ENCODE measurements at regions not wholly inside any gene's neighbourhood (a gene's known extent, or its start where the extent isn't known, plus 50 kb on each side); places are given as distances from the start of the nearest gene placed in this dataset.

- Histone ChIP-seq H3K27ac (ENCODE audit: extremely low read depth, low read depth, low read length) (no peak overlapping the region), H4K20me1 (replicated peaks; ENCODE audit: control insufficient read depth, insufficient read depth, low read length) (no peaks in the 10 kb centered on the region), H3K9me1 (ENCODE audit: control insufficient read depth, insufficient read depth, low read length) (no peaks in the 10 kb centered on the region), H3K9ac (ENCODE audit: insufficient read depth in 1 of 2, low read depth in 2 of 2, low read length in 2 of 2) (no peak overlapping the region), H2AFZ (ENCODE audit: low read depth, low read length) (no peak overlapping the region), H3K79me2 (ENCODE audit: control insufficient read depth, insufficient read depth, low read length) (no peaks in the 10 kb centered on the region), H3K4me1 (replicated peaks in 1 of 2; ENCODE audit: control insufficient read depth in 2 of 2, insufficient read depth in 2 of 2, low read length in 2 of 2) (no peaks in the 10 kb centered on the region), H3K36me3 (ENCODE audit: control insufficient read depth, insufficient read depth, low read length) (no peaks in the 10 kb centered on the region), H3K4me2 (ENCODE audit: insufficient read depth, low read length) (no peak overlapping the region), H3K4me3 (no peak overlapping the region), H3K27me3 (ENCODE audit: control insufficient read depth in 2 of 2, insufficient read depth in 2 of 2, low read length in 2 of 2) (peaks cover 21 to 26% of the 10 kb centered on the region in 2 experiments; a peak in 4 of 5 replicates), H3K9me3 (replicated peaks; ENCODE audit: control insufficient read depth, insufficient read depth, low read depth, low read length) (no peaks in the 10 kb centered on the region)
- in situ Hi-C loops (cut with MboI) (no loop called here), intact Hi-C loops (cut with micrococcal nuclease) (no loop called here)
- ATAC-seq (no peak), DNase-seq (ENCODE audit: extremely low read depth in 1 of 4, low spot score in 3 of 4) (no peak), FAIRE-seq (no peak)
- ChIA-PET CTCF (ENCODE audit: low intra/inter-chr PET ratio) (no interaction called here), POLR2A (interaction anchor here (0.9 kb wide), 1 partner anchor 193 kb away, joined by 3 read pairs; no protein-coding TSS in a partner anchor)
- 0% methylated on average over 3 of the region's 3 CpGs for WGBS (ENCODE audit: insufficient coverage, low coverage, missing lambda C conversion rate)
- BruUV-seq (replicated peaks): no TSS peak
- TF ChIP-seq SRSF1 (IDR thresholded peaks at IDR 0.05; ENCODE audit: low read depth, low read length) (no peak), KLF10 (CRISPR knock-in tag; IDR thresholded peaks at IDR 0.05) (no peak), REST (IDR thresholded peaks at IDR 0.05; ENCODE audit: borderline replicate concordance) (no peak), REST (CRISPR knock-in tag; IDR thresholded peaks at IDR 0.05; ENCODE audit: low read depth) (no peak), KAT2B (IDR thresholded peaks at IDR 0.05; ENCODE audit: low read depth, low read length) (no peak), ZNF121 (CRISPR knock-in tag; conservative IDR thresholded peaks at IDR 0.05) (no peak), HDAC2 (IDR thresholded peaks at IDR 0.05) (no peak), CREB3 (tag; conservative IDR thresholded peaks at IDR 0.05; ENCODE audit: low read depth) (no peak), HOXB6 (CRISPR knock-in tag; IDR thresholded peaks at IDR 0.05; ENCODE audit: borderline replicate concordance) (no peak), ZNF79 (CRISPR knock-in tag; IDR thresholded peaks at IDR 0.05; ENCODE audit: low read depth) (no peak), ZEB2 (IDR thresholded peaks at IDR 0.05) (no peak), CHD2 (IDR thresholded peaks at IDR 0.05; ENCODE audit: low read depth, low read length) (no peak), SNIP1 (IDR thresholded peaks at IDR 0.05; ENCODE audit: low read depth) (no peak), ZBTB8A (IDR thresholded peaks at IDR 0.05; ENCODE audit: partially characterized antibody) (no peak)
- TF ChIP-seq, protein P1, sequence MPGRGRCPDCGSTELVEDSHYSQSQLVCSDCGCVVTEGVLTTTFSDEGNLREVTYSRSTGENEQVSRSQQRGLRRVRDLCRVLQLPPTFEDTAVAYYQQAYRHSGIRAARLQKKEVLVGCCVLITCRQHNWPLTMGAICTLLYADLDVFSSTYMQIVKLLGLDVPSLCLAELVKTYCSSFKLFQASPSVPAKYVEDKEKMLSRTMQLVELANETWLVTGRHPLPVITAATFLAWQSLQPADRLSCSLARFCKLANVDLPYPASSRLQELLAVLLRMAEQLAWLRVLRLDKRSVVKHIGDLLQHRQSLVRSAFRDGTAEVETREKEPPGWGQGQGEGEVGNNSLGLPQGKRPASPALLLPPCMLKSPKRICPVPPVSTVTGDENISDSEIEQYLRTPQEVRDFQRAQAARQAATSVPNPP (IDR thresholded peaks at IDR 0.05; ENCODE audit: borderline replicate concordance, insufficient read depth, insufficient read length): no peak
Observed at GRCh38 chr1:117308311-117308916, 58.8 kb upstream of the MAN1A2 start.

Data from K562 (cell line).